ENCODE measurements at regions not wholly inside any gene's neighbourhood (a gene's known extent, or its start where the extent isn't known, plus 50 kb on each side); places are given as distances from the start of the nearest gene placed in this dataset.

- H3K27me3 ChIP-seq, result no peaks in the 10 kb centered on the region
- no peak for DNase-seq (ENCODE audit: low spot score)
- no peak overlapping the region for H3K4me3 ChIP-seq
- H3K4me1 ChIP-seq, result no peaks in the 10 kb centered on the region
- TF ChIP-seq, protein P1, sequence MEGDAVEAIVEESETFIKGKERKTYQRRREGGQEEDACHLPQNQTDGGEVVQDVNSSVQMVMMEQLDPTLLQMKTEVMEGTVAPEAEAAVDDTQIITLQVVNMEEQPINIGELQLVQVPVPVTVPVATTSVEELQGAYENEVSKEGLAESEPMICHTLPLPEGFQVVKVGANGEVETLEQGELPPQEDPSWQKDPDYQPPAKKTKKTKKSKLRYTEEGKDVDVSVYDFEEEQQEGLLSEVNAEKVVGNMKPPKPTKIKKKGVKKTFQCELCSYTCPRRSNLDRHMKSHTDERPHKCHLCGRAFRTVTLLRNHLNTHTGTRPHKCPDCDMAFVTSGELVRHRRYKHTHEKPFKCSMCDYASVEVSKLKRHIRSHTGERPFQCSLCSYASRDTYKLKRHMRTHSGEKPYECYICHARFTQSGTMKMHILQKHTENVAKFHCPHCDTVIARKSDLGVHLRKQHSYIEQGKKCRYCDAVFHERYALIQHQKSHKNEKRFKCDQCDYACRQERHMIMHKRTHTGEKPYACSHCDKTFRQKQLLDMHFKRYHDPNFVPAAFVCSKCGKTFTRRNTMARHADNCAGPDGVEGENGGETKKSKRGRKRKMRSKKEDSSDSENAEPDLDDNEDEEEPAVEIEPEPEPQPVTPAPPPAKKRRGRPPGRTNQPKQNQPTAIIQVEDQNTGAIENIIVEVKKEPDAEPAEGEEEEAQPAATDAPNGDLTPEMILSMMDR (IDR thresholded peaks at IDR 0.05), result no peak
- H3K27ac ChIP-seq, result no peak overlapping the region
- no peaks in the 10 kb centered on the region for H3K9me3 ChIP-seq
- no peaks in the 10 kb centered on the region for H3K36me3 ChIP-seq
Observed at GRCh38 chr22:47651216-47651987, 889.0 kb downstream of the TBC1D22A start.

DNA sequence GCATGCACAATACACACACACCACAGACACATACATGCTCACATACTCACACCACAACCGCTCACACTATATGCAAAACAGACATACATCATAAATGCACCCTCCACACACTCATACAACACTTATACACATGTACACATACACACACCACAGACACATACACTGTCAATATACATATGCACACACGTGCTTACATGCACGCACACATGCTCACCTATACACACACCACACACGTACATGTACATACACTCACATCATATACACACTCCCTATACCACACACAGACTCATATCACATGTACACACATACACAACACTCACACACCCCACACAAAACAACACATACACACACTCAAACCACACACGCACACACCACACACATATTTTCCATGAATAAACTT is 885.3 kb downstream of the TBC1D22A start:
- DNase-seq (ENCODE audit: low spot score), result no peak
- TF ChIP-seq, protein P1 (IDR thresholded peaks at IDR 0.05), result no peak
- Histone ChIP-seq H3K4me1 (no peaks in the 10 kb centered on the region), H3K27me3 (no peaks in the 10 kb centered on the region), H3K36me3 (no peaks in the 10 kb centered on the region), H3K27ac (no peak overlapping the region), H3K4me3 (no peak overlapping the region), H3K9me3 (no peaks in the 10 kb centered on the region)

- DNase-seq (ENCODE audit: low spot score), result no peak
- TF ChIP-seq, protein P1 (IDR thresholded peaks at IDR 0.05), result no peak
- H3K4me3 ChIP-seq, result no peak overlapping the region
Observed at GRCh38 chr22:47647181-47647580, 884.7 kb downstream of the TBC1D22A start.

DNA sequence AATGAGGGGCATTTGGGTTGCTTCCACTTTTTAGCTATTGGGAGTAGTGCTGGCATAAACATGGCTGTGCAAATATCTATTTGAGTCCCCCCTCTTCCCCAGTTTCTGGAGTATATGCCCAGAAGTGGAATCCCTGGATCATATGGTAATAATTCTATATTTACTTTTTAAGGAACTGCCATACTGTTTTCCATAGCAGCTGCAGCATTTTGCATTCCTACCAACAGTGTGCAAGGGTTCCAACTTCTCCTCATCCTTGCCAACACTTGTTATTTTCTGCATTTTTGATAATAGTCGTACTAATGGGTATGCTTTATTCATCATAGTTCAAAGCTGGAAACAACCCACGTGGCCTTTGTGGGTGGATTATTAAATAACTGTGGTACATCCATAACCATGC is 883.5 kb downstream of the TBC1D22A start:
- no peak for DNase-seq (ENCODE audit: low spot score)
- H3K27ac ChIP-seq, result no peak overlapping the region
- no peaks in the 10 kb centered on the region for H3K9me3 ChIP-seq
- no peaks in the 10 kb centered on the region for H3K27me3 ChIP-seq
- no peaks in the 10 kb centered on the region for H3K36me3 ChIP-seq
- no peaks in the 10 kb centered on the region for H3K4me1 ChIP-seq
- no peak overlapping the region for H3K4me3 ChIP-seq
- TF ChIP-seq, protein P1 (IDR thresholded peaks at IDR 0.05), result no peak

More at GRCh38 chr22:47647181-47647580, 884.7 kb downstream of the TBC1D22A start:
- no peaks in the 10 kb centered on the region for H3K36me3 ChIP-seq
- no peaks in the 10 kb centered on the region for H3K9me3 ChIP-seq
- H3K27ac ChIP-seq, result no peak overlapping the region
- H3K4me1 ChIP-seq, result no peaks in the 10 kb centered on the region
- no peaks in the 10 kb centered on the region for H3K27me3 ChIP-seq

GRCh38 chr22:47645450-47645914 is 883.0 kb downstream of the TBC1D22A start:
- H3K27me3 ChIP-seq, result no peaks in the 10 kb centered on the region
- TF ChIP-seq, protein P1 (IDR thresholded peaks at IDR 0.05), result no peak
- no peaks in the 10 kb centered on the region for H3K9me3 ChIP-seq
- H3K4me3 ChIP-seq, result no peak overlapping the region
- no peak for DNase-seq (ENCODE audit: low spot score)
- H3K4me1 ChIP-seq, result no peaks in the 10 kb centered on the region
- no peak overlapping the region for H3K27ac ChIP-seq
- no peaks in the 10 kb centered on the region for H3K36me3 ChIP-seq

- Histone ChIP-seq H3K27ac (no peak overlapping the region), H3K4me1 (no peaks in the 10 kb centered on the region), H3K4me3 (no peak overlapping the region), H3K27me3 (no peaks in the 10 kb centered on the region), H3K9me3 (peaks cover 0 to 11% of the 10 kb centered on the region in 2 donors), H3K36me3 (no peaks in the 10 kb centered on the region)
- TF ChIP-seq, protein P1 (IDR thresholded peaks at IDR 0.05), result no peak
- no peak for DNase-seq (ENCODE audit: low spot score)
Observed at GRCh38 chr22:47634347-47634746, 871.9 kb downstream of the TBC1D22A start.

Data from right atrium auricular region (tissue), 2 donors.